ENCODE measurements at regions not wholly inside any gene's neighbourhood (a gene's known extent, or its start where the extent isn't known, plus 50 kb on each side); places are given as distances from the start of the nearest gene placed in this dataset.
"Not testable (repeated sequence)": the region's sequence is repeated elsewhere in the genome, so short reads cannot be mapped to it uniquely, and the experiment has no call there.

DNA sequence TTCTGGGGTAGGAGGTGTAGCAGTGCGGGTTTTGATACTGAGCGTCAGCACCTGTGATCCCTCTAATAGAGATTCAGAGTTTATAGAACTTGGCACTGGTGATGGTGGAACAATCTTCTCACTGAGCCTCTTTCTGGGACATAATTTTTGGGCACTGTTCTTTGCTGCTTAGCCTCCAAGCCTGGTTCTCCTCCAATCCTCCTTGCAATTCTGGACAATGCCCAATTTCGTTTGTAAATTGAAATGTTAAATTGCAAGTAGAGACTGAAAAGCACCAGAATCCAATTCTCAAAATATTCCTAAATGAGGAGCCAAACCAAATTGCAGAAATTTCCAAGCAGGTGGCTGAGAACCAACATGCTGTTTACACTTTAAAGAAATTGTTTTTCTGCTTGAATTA is 149.8 kb upstream of the ABI3BP start:
- no peak overlapping the region for H3K4me3 ChIP-seq (ENCODE audit: low read length)
- no peak for DNase-seq (ENCODE audit: low read depth)

DNA sequence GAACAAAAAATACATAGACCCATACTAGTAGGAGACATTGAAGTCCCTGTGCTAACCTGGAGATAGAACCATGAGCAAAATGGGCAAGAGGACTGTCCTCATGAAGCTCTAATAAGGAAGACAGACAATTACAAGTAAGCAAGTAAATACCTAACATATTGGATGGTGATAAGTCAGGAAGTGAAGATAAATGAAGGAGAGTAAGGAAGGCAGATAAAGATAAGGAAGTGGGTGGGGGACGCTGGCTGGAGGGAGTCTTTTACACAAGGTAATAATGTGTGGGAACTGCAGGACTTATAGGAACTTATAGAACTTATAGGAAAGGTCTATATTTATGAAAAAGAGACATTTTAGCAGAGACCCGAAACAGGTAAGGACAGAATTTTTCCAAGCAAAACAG is 148.9 kb upstream of the ABI3BP start:
- H3K4me3 ChIP-seq (ENCODE audit: low read length) = no peak overlapping the region
- DNase-seq (ENCODE audit: low read depth) = no peak
- TF ChIP-seq, protein P1, sequence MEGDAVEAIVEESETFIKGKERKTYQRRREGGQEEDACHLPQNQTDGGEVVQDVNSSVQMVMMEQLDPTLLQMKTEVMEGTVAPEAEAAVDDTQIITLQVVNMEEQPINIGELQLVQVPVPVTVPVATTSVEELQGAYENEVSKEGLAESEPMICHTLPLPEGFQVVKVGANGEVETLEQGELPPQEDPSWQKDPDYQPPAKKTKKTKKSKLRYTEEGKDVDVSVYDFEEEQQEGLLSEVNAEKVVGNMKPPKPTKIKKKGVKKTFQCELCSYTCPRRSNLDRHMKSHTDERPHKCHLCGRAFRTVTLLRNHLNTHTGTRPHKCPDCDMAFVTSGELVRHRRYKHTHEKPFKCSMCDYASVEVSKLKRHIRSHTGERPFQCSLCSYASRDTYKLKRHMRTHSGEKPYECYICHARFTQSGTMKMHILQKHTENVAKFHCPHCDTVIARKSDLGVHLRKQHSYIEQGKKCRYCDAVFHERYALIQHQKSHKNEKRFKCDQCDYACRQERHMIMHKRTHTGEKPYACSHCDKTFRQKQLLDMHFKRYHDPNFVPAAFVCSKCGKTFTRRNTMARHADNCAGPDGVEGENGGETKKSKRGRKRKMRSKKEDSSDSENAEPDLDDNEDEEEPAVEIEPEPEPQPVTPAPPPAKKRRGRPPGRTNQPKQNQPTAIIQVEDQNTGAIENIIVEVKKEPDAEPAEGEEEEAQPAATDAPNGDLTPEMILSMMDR (conservative IDR thresholded peaks at IDR 0.05; ENCODE audit: low read length) = no peak

More for the DNA sequence above, 149.8 kb upstream of the ABI3BP start:
- TF ChIP-seq, protein P1 (conservative IDR thresholded peaks at IDR 0.05; ENCODE audit: low read length) = no peak

DNA sequence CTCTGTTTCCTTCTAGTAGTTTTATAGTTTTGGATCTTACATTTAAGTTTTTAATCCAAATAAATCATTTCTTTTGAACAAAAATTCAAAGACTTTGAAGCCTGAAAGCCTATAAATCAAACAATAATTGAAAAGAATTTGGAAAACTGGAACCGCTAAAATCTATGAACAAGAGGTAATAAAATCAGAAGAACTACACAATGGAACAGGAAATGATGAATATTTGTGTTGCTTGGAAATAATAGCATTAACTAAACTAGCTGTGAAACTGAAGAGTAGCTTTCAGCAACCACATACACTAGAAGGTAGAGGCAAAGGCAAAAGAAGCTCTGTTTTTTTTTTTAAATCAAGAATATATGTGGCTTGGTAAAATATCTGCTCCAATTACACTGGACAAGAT is 147.9 kb upstream of the ABI3BP start:
- TF ChIP-seq, protein P1 (conservative IDR thresholded peaks at IDR 0.05; ENCODE audit: low read length) = no peak
- no peak for DNase-seq (ENCODE audit: low read depth)
- H3K4me3 ChIP-seq (ENCODE audit: low read length) = no peak overlapping the region

DNA sequence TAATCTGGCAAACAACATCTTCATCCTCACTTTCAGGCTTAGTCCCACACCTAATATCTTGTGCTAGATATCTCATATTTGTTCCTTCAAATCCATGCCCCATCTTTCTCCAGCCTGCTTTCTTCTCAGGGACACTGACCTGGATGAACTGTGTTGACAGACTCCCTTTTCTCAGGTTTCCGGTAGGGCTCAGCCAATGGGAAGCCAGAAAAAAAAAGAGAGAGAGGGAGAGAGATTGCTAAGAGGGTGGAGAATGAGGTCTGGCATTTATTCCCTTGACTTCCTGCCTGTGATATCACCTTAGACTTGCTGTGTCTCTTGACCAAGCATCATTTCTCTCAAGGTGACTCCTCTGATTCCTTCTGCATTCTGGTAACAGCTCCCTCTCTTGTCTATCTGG is 145.6 kb upstream of the ABI3BP start:
- TF ChIP-seq, protein P1 (conservative IDR thresholded peaks at IDR 0.05; ENCODE audit: low read length) = no peak
- DNase-seq (ENCODE audit: low read depth) = no peak
- no peak overlapping the region for H3K4me3 ChIP-seq (ENCODE audit: low read length)

DNA sequence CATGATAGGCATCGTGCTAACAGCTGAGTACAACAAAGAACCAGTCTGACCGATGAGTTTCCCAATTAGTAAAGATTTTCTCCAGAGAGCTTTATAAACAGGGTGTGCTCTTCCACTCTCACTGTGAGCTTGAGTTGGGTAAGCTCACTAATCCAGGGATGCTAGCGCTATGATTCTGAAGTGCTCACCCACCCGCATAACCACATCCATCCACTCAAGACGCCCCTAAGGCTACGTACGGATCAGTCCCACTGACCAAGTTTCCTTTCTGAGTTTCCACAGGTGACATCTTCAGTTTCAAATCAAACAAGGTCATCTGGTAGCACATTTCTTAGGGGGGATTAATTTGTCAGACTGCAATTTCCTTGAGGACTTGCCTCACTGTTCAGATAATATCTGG is 141.1 kb upstream of the ABI3BP start:
- H3K4me3 ChIP-seq (ENCODE audit: low read length) = no peak overlapping the region
- TF ChIP-seq, protein P1 (conservative IDR thresholded peaks at IDR 0.05; ENCODE audit: low read length) = no peak
- DNase-seq (ENCODE audit: low read depth) = no peak

DNA sequence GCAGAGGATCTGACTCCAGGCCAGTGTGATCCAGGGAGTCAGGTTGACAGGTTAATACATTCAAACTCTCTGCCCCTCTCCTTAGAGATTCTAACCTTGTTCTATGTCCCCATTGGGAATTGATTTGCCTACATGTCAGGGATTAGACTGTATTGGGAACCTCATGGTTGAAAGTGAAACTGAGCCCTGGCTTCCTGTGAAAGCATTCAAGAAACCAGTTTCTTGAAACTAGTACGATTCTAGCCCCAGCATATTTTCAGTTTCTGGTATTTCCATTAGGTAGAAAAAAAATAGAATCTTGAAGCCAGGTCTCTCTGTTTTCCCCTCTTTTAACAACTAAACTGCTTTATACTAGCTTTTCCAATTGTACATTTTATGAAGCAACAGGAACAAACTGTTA is 140.4 kb upstream of the ABI3BP start:
- TF ChIP-seq, protein P1 (conservative IDR thresholded peaks at IDR 0.05; ENCODE audit: low read length) = no peak
- no peak for DNase-seq (ENCODE audit: low read depth)
- H3K4me3 ChIP-seq (ENCODE audit: low read length) = no peak overlapping the region

DNA sequence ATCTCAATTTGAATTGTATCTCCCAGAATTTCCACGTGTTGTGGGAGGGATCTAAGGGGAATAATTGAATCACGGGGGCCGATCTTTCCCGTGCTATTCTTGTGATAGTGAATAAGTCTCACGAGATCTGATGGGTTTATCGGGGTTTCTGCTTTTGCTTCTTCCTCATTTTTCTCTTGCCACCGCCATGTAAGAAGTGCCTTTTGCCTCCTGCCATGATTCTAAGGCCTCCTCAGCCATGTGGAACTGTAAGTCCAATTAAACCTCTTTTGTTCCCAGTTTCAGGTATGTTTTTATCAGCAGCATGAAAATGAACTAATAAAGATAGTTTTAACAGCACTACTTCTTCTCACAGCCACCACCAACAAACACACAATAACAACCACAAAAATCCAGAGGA is 140.0 kb upstream of the ABI3BP start:
- H3K4me3 ChIP-seq (ENCODE audit: low read length); DNase-seq (ENCODE audit: low read depth): not testable (repeated sequence)

DNA sequence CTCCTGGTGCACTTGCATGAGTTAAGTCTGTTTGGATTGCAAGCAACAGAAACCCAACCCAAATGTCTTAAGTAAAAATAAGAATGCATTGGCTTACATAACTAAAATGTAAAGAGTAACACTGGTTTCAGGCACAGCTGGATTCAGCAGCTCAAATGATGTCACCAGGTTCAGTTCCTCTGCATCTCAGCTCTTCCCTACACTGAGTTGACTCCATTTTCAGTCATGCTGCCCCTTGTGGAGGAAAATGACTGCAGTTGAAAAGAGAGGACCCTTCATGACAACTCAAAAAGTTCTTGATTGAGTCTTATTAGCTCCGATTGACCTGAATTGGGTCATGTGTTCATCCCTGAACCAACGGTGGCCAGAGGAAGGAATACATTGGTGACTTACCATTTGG is 138.5 kb upstream of the ABI3BP start:
- TF ChIP-seq, protein P1 (conservative IDR thresholded peaks at IDR 0.05; ENCODE audit: low read length) = no peak
- H3K4me3 ChIP-seq (ENCODE audit: low read length) = no peak overlapping the region
- no peak for DNase-seq (ENCODE audit: low read depth)

Measured in AG10803 (cell line).